ENCODE measurements at regions not wholly inside any gene's neighbourhood (a gene's known extent, or its start where the extent isn't known, plus 50 kb on each side); places are given as distances from the start of the nearest gene placed in this dataset.

- TF ChIP-seq CTCF (IDR thresholded peaks at IDR 0.05) (no peak), POLR2A (IDR thresholded peaks at IDR 0.05) (no peak)
These were observed 147.5 kb downstream of the CAAP1 start for GRCh38 chr9:26745111-26745510.

Data from body of pancreas (tissue), 4 donors.